GM12875 (cell line): ENCODE measurements at regions not wholly inside any gene's neighbourhood (a gene's known extent, or its start where the extent isn't known, plus 50 kb on each side); places are given as distances from the start of the nearest gene placed in this dataset.
A peak's percentile ranks its signal among the peaks of the same experiment; 100 is the strongest.

Experiments
- H3K4me3 ChIP-seq: one replicate; pipeline ENCODE4 v1.5.1; 2011; ENCODE audit warnings: low read depth, low read length, control low read depth
- CTCF ChIP-seq: IDR thresholded peaks from 2 replicates; pipeline ENCODE4 v1.5.1; 2011; ENCODE audit warnings: low read depth, mild to moderate bottlenecking, control low read depth, inconsistent platforms, low read length, moderate library complexity, borderline replicate concordance; ENCODE audit not compliant: insufficient read depth

GRCh38 chr4:138045036-138045435, 197.1 kb downstream of the SLC7A11 start:
- H3K4me3 ChIP-seq, result no peak overlapping the region
- no peak for TF ChIP-seq CTCF

- no peak for TF ChIP-seq CTCF
- H3K4me3 ChIP-seq, result no peak overlapping the region
These were observed 203.1 kb downstream of the SLC7A11 start for GRCh38 chr4:138039010-138039409.

- H3K4me3 ChIP-seq, result no peak overlapping the region
- no peak for TF ChIP-seq CTCF
These were observed 204.5 kb downstream of the SLC7A11 start for GRCh38 chr4:138037696-138038095.

GRCh38 chr4:138035781-138036258, 206.3 kb downstream of the SLC7A11 start:
- TF ChIP-seq CTCF, result peak; percentile 36; the same call in 1 of the 2 replicates
- no peak overlapping the region for H3K4me3 ChIP-seq

GRCh38 chr4:138034871-138035270, 207.3 kb downstream of the SLC7A11 start:
- no peak overlapping the region for H3K4me3 ChIP-seq
- TF ChIP-seq CTCF, result no peak

GRCh38 chr4:138032222-138032621, 209.9 kb downstream of the SLC7A11 start:
- H3K4me3 ChIP-seq, result no peak overlapping the region
- TF ChIP-seq CTCF, result no peak

- no peak overlapping the region for H3K4me3 ChIP-seq
- TF ChIP-seq CTCF, result no peak
These were observed 211.8 kb downstream of the SLC7A11 start for GRCh38 chr4:138030375-138030774.
